ENCODE measurements at regions not wholly inside any gene's neighbourhood (a gene's known extent, or its start where the extent isn't known, plus 50 kb on each side); places are given as distances from the start of the nearest gene placed in this dataset.

DNA sequence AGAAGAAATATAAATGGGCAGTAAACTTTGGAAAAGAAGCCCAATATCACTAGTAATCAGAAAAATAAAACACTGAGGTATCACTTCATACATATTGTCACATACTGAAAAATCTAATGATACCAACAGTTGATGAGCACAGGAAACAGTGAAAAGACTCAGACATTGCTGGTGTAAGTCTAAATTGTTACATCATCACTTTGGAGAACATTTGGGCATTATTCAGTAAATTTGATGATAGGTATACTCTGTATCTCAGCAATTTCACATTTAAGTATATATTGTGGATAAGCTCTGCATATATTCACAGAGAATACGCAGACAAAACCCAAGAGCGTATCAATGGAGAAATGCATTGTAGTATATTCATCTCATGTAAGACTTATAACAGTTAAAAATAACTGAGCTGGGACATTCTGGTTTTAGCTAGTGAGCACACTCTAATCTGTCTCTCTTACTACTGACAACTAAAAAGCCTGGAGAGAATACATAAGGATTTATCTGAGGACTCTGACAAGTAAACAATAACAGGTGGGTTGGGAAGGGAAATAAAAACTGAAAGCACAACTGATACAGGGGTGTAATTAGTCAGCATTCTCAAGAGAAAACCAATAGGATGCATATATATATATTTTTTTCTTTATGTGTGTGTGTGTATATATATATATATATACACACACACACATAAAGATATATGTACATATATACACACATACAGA is 212.7 kb upstream of the JUN start:
- no peak overlapping the region for H3K27ac Mint-ChIP-seq
- H3K4me3 Mint-ChIP-seq, result no peak overlapping the region
- peaks cover 7% of the 10 kb centered on the region for H3K27me3 Mint-ChIP-seq
- no peaks in the 10 kb centered on the region for H3K36me3 Mint-ChIP-seq (ENCODE audit: low read depth)
- H3K9me3 Mint-ChIP-seq, result no peaks in the 10 kb centered on the region
- intact Hi-C loops (cut with micrococcal nuclease), result no loop called here
- peaks cover 8% of the 10 kb centered on the region for H3K4me1 Mint-ChIP-seq (ENCODE audit: low read depth)

DNA sequence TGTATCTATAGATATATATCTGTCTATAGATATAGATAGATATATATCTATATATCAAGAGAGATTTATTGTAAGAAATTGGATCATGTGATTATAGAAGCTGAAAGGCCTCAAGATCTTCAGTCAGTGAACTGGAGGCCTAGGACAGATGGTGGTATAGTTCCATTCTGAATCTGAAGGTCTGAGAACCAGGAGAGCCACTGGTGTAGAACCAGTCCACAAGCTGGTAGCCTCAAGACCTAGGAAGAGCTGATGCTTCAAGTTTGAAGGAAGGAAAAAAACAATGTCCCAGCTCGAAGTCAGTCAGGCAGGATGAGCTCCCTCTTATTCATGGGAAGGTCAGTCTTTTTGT is 213.2 kb upstream of the JUN start:
- H3K36me3 Mint-ChIP-seq (ENCODE audit: low read depth), result no peaks in the 10 kb centered on the region
- intact Hi-C loops (cut with micrococcal nuclease), result no loop called here
- H3K27ac Mint-ChIP-seq, result no peak overlapping the region
- no peaks in the 10 kb centered on the region for H3K9me3 Mint-ChIP-seq
- no peak overlapping the region for H3K4me3 Mint-ChIP-seq
- H3K27me3 Mint-ChIP-seq, result peaks cover 7% of the 10 kb centered on the region
- peaks cover 6% of the 10 kb centered on the region for H3K4me1 Mint-ChIP-seq (ENCODE audit: low read depth)

- no peak overlapping the region for H3K27ac Mint-ChIP-seq
- intact Hi-C loops (cut with micrococcal nuclease), result no loop called here
These were observed 213.8 kb upstream of the JUN start for GRCh38 chr1:58997637-58998036.

DNA sequence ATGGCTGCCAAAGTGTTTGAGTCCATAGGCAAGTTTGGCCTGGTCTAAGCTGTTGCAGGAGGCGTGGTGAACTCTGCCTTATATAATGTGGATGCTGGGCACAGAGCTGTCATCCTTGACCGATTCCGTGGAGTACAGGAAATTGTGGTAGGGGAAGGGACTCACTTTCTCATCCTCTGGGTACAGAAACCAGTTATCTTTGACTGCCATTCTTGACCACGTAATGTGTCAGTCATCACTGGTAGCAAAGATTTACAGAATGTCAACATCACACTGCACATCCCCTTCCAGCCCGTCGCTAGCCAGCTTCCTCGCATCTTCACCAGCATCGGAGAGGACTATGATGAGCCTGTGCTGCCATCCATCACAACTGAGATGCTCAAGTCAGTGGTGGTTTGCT is 215.8 kb upstream of the JUN start:
- H3K36me3 Mint-ChIP-seq (ENCODE audit: low read depth), result no peaks in the 10 kb centered on the region
- no peak overlapping the region for H3K4me3 Mint-ChIP-seq
- H3K9me3 Mint-ChIP-seq, result no peaks in the 10 kb centered on the region
- peaks cover 4% of the 10 kb centered on the region for H3K27me3 Mint-ChIP-seq
- intact Hi-C loops (cut with micrococcal nuclease), result no loop called here
- peaks cover 10% of the 10 kb centered on the region for H3K4me1 Mint-ChIP-seq (ENCODE audit: low read depth)
- H3K27ac Mint-ChIP-seq, result no peak overlapping the region

More at GRCh38 chr1:58997637-58998036, 213.8 kb upstream of the JUN start:
- H3K4me1 Mint-ChIP-seq (ENCODE audit: low read depth), result peaks cover 6% of the 10 kb centered on the region
- H3K4me3 Mint-ChIP-seq, result no peak overlapping the region
- H3K9me3 Mint-ChIP-seq, result no peaks in the 10 kb centered on the region
- peaks cover 7% of the 10 kb centered on the region for H3K27me3 Mint-ChIP-seq
- H3K36me3 Mint-ChIP-seq (ENCODE audit: low read depth), result no peaks in the 10 kb centered on the region

DNA sequence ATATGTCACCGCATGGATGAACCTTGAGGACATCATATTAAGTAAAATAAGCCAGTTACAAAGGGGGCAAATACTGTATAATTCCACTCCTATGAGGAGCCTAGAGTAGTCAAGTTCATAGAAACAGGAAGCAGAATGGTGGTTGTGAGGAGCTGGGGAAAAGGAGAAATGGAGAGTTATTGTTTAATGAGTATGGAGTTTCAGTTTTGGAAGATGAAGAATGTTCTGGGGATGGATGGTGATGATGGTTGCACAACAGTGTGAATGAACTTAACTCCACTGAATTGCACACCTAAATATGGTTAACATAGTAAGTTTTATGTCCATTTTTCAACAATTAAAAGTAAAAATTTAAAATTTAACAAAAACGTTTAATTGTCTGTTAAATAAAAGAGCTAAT is 220.9 kb upstream of the JUN start:
- peak overlapping the region; percentile 37 for H3K27ac Mint-ChIP-seq
- intact Hi-C loops (cut with micrococcal nuclease), result no loop called here

GRCh38 chr1:59005491-59006288 is 221.8 kb upstream of the JUN start:
- Mint-ChIP-seq H3K27me3 (no peaks in the 10 kb centered on the region), H3K9me3 (no peaks in the 10 kb centered on the region), H3K4me1 (ENCODE audit: low read depth) (peaks cover 46% of the 10 kb centered on the region), H3K27ac (peak overlapping the region; percentile 37), H3K36me3 (ENCODE audit: low read depth) (no peaks in the 10 kb centered on the region), H3K4me3 (no peak overlapping the region)
- intact Hi-C loops (cut with micrococcal nuclease), result no loop called here

More for the DNA sequence above, 220.9 kb upstream of the JUN start:
- Mint-ChIP-seq H3K9me3 (no peaks in the 10 kb centered on the region), H3K4me1 (ENCODE audit: low read depth) (peaks cover 46% of the 10 kb centered on the region), H3K36me3 (ENCODE audit: low read depth) (no peaks in the 10 kb centered on the region), H3K4me3 (no peak overlapping the region), H3K27me3 (peaks cover 4% of the 10 kb centered on the region)

DNA sequence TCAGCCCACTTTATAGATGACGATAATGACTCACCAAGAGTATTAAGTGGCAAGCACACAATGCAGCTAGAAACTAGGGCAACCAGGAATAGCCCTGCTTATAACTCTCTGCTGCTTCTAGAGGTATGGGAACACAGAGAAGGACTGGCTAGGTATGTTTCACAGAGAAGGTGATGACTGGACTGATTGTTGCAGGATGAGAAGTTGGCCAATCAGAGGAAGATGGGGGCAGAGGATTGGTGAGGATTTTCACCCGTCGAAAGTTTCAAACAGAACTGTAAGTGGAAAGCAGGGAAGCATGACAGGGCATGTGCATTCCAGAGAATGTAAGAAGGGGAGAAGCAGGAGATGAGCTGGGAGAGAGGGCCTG is 222.4 kb upstream of the JUN start:
- Mint-ChIP-seq H3K36me3 (ENCODE audit: low read depth) (no peaks in the 10 kb centered on the region), H3K4me3 (no peak overlapping the region), H3K4me1 (ENCODE audit: low read depth) (peaks cover 46% of the 10 kb centered on the region), H3K9me3 (no peaks in the 10 kb centered on the region), H3K27ac (peak overlapping the region; percentile 37), H3K27me3 (peaks cover under 1% of the 10 kb centered on the region)
- intact Hi-C loops (cut with micrococcal nuclease), result no loop called here

GRCh38 chr1:59006932-59007331 is 223.1 kb upstream of the JUN start:
- Mint-ChIP-seq H3K4me3 (no peak overlapping the region), H3K4me1 (ENCODE audit: low read depth) (peaks cover 46% of the 10 kb centered on the region), H3K27ac (peak overlapping the region; percentile 37), H3K9me3 (no peaks in the 10 kb centered on the region), H3K27me3 (peaks cover 3% of the 10 kb centered on the region), H3K36me3 (ENCODE audit: low read depth) (no peaks in the 10 kb centered on the region)
- intact Hi-C loops (cut with micrococcal nuclease), result no loop called here

GRCh38 chr1:59007429-59007819 is 223.6 kb upstream of the JUN start:
- Mint-ChIP-seq H3K9me3 (no peaks in the 10 kb centered on the region), H3K4me3 (no peak overlapping the region), H3K4me1 (ENCODE audit: low read depth) (peaks cover 46% of the 10 kb centered on the region), H3K27ac (peak overlapping the region; percentile 37), H3K36me3 (ENCODE audit: low read depth) (no peaks in the 10 kb centered on the region), H3K27me3 (peaks cover 3% of the 10 kb centered on the region)
- intact Hi-C loops (cut with micrococcal nuclease), result no loop called here

GRCh38 chr1:59007820-59008598 is 224.2 kb upstream of the JUN start:
- Mint-ChIP-seq H3K4me1 (ENCODE audit: low read depth) (peaks cover 48% of the 10 kb centered on the region), H3K4me3 (peak overlapping the region; percentile 9), H3K9me3 (no peaks in the 10 kb centered on the region)

DNA sequence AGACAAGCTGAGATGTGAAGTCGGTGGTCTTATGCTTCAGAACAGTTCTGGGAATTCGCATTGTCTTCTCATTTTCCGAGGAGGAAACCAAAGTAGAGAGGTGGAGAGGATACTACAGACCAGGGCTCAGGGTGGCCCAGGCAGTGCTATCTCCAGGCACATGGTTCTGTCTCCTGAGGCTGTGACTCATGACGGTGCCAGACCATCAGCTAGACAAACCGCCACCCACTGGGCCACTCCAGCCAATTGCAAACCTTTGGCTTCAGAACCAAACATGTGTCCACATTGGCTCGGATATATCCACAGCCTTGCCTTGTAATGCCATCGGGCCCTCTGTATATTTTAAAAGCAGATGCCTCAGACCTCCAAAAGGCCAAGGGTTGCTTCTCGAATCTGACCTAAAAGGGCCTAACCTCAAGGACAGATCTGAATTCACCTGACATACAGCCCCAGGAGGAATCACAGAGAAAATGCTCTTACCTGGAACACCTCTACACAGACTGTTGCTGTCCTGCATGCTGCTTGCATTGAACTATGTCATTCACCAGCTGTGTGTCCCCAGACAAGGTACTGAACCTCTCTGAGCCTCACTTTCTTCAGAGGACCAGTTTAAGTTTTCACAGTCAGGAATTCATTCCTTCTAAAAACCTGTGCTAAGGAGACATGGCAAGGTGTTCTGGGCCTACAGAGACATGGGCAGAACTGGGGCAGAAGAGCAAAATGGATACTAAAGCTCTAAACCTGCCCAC is 224.9 kb upstream of the JUN start:
- no peaks in the 10 kb centered on the region for H3K9me3 Mint-ChIP-seq
- peaks cover 3% of the 10 kb centered on the region for H3K27me3 Mint-ChIP-seq
- no peak overlapping the region for H3K4me3 Mint-ChIP-seq
- peaks cover 56% of the 10 kb centered on the region for H3K4me1 Mint-ChIP-seq (ENCODE audit: low read depth)
- H3K36me3 Mint-ChIP-seq (ENCODE audit: low read depth), result no peaks in the 10 kb centered on the region
- peak overlapping the region; percentile 75 for H3K27ac Mint-ChIP-seq
- intact Hi-C loops (cut with micrococcal nuclease), result no loop called here

More at GRCh38 chr1:59007820-59008598, 224.2 kb upstream of the JUN start:
- Mint-ChIP-seq H3K27me3 (peaks cover 3% of the 10 kb centered on the region), H3K27ac (peak overlapping the region; percentile 75), H3K36me3 (ENCODE audit: low read depth) (no peaks in the 10 kb centered on the region)
- intact Hi-C loops (cut with micrococcal nuclease), result no loop called here

GRCh38 chr1:59011663-59012062 is 227.8 kb upstream of the JUN start:
- Mint-ChIP-seq H3K27ac (no peak overlapping the region), H3K9me3 (no peaks in the 10 kb centered on the region), H3K4me3 (no peak overlapping the region), H3K27me3 (peaks cover 7% of the 10 kb centered on the region), H3K4me1 (ENCODE audit: low read depth) (peaks cover 61% of the 10 kb centered on the region), H3K36me3 (ENCODE audit: low read depth) (no peaks in the 10 kb centered on the region)
- intact Hi-C loops (cut with micrococcal nuclease), result loop anchor here (5.0 kb wide), 1 partner anchor 34 kb away; no protein-coding TSS in a partner anchor

DNA sequence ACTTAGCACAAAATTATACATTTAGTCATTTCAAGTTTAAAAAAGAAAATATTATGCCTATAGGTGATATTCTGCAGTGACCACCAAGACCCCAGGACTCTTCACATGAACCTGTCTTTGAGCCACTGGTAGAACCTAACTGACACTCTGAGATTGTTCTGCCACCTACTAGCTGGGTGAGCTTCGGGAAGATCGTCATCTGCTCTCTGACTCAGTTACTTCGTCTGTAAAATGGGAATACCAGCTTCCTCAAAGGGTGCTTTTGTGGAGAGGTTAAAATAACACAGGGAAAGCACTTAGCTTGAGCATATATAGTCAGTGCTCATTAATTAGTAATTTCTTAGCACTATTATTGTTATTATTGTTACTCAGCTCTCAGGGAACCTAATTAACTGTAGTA is 228.5 kb upstream of the JUN start:
- no peaks in the 10 kb centered on the region for H3K36me3 Mint-ChIP-seq (ENCODE audit: low read depth)
- intact Hi-C loops (cut with micrococcal nuclease), result loop anchor here (5.0 kb wide), 1 partner anchor 35 kb away; no protein-coding TSS in a partner anchor
- H3K4me1 Mint-ChIP-seq (ENCODE audit: low read depth), result peaks cover 55% of the 10 kb centered on the region
- no peaks in the 10 kb centered on the region for H3K9me3 Mint-ChIP-seq
- H3K4me3 Mint-ChIP-seq, result no peak overlapping the region
- H3K27ac Mint-ChIP-seq, result no peak overlapping the region
- peaks cover 7% of the 10 kb centered on the region for H3K27me3 Mint-ChIP-seq

All from dendritic cell treated with granulocyte-macrophage colony-stimulating factor and Interleukin-4, amounts not matched to agents 40 ng/mL and 50 ng/mL, for 4 days (primary cell).